ENCODE measurements at regions not wholly inside any gene's neighbourhood (a gene's known extent, or its start where the extent isn't known, plus 50 kb on each side); places are given as distances from the start of the nearest gene placed in this dataset.

DNA sequence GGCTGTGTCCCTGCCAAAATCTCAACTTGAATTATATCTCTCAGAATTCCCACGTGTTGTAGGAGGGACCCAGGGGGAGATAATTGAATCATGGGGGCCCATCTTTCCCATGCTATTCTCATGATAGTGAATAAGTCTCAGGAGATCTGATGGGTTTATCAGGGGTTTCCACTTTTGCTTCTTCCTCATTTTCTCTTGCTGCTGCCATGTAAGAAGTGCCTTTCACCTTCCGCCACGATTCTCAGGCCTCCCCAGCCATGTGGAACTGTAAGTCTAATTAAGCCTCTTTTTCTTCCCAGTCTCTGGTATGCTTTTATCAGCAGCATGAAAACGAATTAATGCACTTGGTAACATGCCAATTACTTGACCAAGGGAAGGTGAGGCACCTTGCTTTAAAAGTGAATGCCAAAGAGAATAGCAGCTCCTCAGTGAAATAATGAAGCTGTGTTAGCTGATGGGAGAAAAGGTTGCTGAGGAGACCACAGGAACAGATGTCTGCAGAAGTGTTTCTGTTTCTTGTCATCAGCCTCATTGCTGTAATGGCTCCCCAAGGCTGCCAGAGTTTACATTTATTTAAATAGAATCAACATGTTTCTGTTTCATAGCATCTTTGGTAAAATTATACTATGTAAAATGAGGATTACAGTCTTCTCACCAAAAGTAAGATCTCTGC lies 89.0 kb upstream of the CD44 start:
- TF ChIP-seq, protein P1, sequence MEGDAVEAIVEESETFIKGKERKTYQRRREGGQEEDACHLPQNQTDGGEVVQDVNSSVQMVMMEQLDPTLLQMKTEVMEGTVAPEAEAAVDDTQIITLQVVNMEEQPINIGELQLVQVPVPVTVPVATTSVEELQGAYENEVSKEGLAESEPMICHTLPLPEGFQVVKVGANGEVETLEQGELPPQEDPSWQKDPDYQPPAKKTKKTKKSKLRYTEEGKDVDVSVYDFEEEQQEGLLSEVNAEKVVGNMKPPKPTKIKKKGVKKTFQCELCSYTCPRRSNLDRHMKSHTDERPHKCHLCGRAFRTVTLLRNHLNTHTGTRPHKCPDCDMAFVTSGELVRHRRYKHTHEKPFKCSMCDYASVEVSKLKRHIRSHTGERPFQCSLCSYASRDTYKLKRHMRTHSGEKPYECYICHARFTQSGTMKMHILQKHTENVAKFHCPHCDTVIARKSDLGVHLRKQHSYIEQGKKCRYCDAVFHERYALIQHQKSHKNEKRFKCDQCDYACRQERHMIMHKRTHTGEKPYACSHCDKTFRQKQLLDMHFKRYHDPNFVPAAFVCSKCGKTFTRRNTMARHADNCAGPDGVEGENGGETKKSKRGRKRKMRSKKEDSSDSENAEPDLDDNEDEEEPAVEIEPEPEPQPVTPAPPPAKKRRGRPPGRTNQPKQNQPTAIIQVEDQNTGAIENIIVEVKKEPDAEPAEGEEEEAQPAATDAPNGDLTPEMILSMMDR (IDR thresholded peaks at IDR 0.05; ENCODE audit: control extremely low read depth in 1 of 3, insufficient read depth in 1 of 3, low read depth in 1 of 3, low read length in 3 of 3) = no peak
- TF ChIP-seq CBX8 (IDR thresholded peaks at IDR 0.05; ENCODE audit: borderline replicate concordance, low read depth, low read length) (no peak), RXRA (IDR thresholded peaks at IDR 0.05; ENCODE audit: insufficient read depth, low read depth, low read length) (no peak), POLR2A (IDR thresholded peaks at IDR 0.05; ENCODE audit: control extremely low read depth in 1 of 2, low read depth in 2 of 2, low read length in 2 of 2) (no peak), POLR2AphosphoS5 (IDR thresholded peaks at IDR 0.05; ENCODE audit: low read depth, low read length) (no peak), EP300 (IDR thresholded peaks at IDR 0.05; ENCODE audit: borderline replicate concordance in 1 of 2, low read depth in 2 of 2, low read length in 2 of 2) (no peak)
- TF ChIP-seq, protein P2, sequence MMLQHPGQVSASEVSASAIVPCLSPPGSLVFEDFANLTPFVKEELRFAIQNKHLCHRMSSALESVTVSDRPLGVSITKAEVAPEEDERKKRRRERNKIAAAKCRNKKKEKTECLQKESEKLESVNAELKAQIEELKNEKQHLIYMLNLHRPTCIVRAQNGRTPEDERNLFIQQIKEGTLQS (IDR thresholded peaks at IDR 0.05; ENCODE audit: insufficient read depth, low read depth, low read length) = no peak
- TF ChIP-seq, protein P3, sequence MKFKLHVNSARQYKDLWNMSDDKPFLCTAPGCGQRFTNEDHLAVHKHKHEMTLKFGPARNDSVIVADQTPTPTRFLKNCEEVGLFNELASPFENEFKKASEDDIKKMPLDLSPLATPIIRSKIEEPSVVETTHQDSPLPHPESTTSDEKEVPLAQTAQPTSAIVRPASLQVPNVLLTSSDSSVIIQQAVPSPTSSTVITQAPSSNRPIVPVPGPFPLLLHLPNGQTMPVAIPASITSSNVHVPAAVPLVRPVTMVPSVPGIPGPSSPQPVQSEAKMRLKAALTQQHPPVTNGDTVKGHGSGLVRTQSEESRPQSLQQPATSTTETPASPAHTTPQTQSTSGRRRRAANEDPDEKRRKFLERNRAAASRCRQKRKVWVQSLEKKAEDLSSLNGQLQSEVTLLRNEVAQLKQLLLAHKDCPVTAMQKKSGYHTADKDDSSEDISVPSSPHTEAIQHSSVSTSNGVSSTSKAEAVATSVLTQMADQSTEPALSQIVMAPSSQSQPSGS (IDR thresholded peaks at IDR 0.05; ENCODE audit: low read length) = no peak
- TF ChIP-seq, protein P4, sequence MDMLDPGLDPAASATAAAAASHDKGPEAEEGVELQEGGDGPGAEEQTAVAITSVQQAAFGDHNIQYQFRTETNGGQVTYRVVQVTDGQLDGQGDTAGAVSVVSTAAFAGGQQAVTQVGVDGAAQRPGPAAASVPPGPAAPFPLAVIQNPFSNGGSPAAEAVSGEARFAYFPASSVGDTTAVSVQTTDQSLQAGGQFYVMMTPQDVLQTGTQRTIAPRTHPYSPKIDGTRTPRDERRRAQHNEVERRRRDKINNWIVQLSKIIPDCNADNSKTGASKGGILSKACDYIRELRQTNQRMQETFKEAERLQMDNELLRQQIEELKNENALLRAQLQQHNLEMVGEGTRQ (IDR thresholded peaks at IDR 0.05; ENCODE audit: low read length) = no peak
